ENCODE measurements at regions not wholly inside any gene's neighbourhood (a gene's known extent, or its start where the extent isn't known, plus 50 kb on each side); places are given as distances from the start of the nearest gene placed in this dataset.

- Histone ChIP-seq H3K27me3 (ENCODE audit: control insufficient read depth, insufficient read depth, low read length) (no peaks in the 10 kb centered on the region), H3K4me2 (ENCODE audit: low read depth, low read length) (no peak overlapping the region), H3K56ac (ENCODE audit: extremely low read depth, insufficient read depth, low read length) (no peak overlapping the region), H2BK20ac (ENCODE audit: low read depth, low read length) (no peak overlapping the region), H3K4ac (ENCODE audit: low read depth, low read length) (no peak overlapping the region), H2AFZ (replicated peaks; ENCODE audit: low read length, poor library complexity) (no peak overlapping the region), H3K18ac (ENCODE audit: low read depth, low read length) (no peak overlapping the region), H2BK120ac (ENCODE audit: low read depth, low read length) (no peak overlapping the region), H2AK9ac (replicated peaks; ENCODE audit: low read depth, low read length, poor library complexity) (no peak overlapping the region), H3K79me1 (ENCODE audit: low read depth in 1 of 2, low read length in 2 of 2) (no peaks in the 10 kb centered on the region), H2BK5ac (ENCODE audit: low read depth, low read length, poor library complexity, severe bottlenecking) (no peak overlapping the region), H3K36me3 (ENCODE audit: control insufficient read depth, insufficient read depth, low read length) (no peaks in the 10 kb centered on the region), H3K9ac (ENCODE audit: low read depth, low read length) (no peak overlapping the region), H3K27ac (ENCODE audit: insufficient read depth, low read length) (no peak overlapping the region), H3K4me1 (ENCODE audit: control insufficient read depth, insufficient read depth, low read length) (peaks cover 8% of the 10 kb centered on the region), H4K5ac (ENCODE audit: low read depth, low read length) (no peak overlapping the region), H4K91ac (ENCODE audit: insufficient read depth, low read depth, low read length) (no peak overlapping the region), H4K8ac (ENCODE audit: low read depth in 2 of 2, low read length in 2 of 2) (no peak overlapping the region), H3K9me1 (ENCODE audit: insufficient read depth, low read length) (0 out of 2 replicates have a peak, but pooled peaks cover 3% of the 10 kb centered on the region), H2AK5ac (ENCODE audit: low read depth, low read length) (no peak overlapping the region), H3K9me3 (ENCODE audit: control insufficient read depth, insufficient read depth, low read length) (no peaks in the 10 kb centered on the region), H3K14ac (replicated peaks; ENCODE audit: low read depth, low read length) (no peak overlapping the region), H3K23ac (ENCODE audit: low read depth, low read length) (no peak overlapping the region), H3K4me3 (ENCODE audit: insufficient read depth, low read depth, low read length) (no peak overlapping the region), H4K20me1 (ENCODE audit: insufficient read depth, low read length) (no peaks in the 10 kb centered on the region), H2BK15ac (ENCODE audit: low read depth, low read length) (no peak overlapping the region)
- TF ChIP-seq NFE2L2 (IDR thresholded peaks at IDR 0.05; ENCODE audit: low read depth, low read length) = no peak
- no peak for TF ChIP-seq RFX5 (IDR thresholded peaks at IDR 0.05; ENCODE audit: low read depth, low read length)
- TF ChIP-seq SMC3 (IDR thresholded peaks at IDR 0.05; ENCODE audit: low read depth, low read length) = no peak
- no peak for TF ChIP-seq CHD1 (IDR thresholded peaks at IDR 0.05; ENCODE audit: low read depth, low read length)
- TF ChIP-seq MAZ (IDR thresholded peaks at IDR 0.05; ENCODE audit: borderline replicate concordance, low read depth, low read length) = no peak
- TF ChIP-seq MAFK (IDR thresholded peaks at IDR 0.05; ENCODE audit: low read depth, low read length) = no peak
- no peak for TF ChIP-seq CEBPB (IDR thresholded peaks at IDR 0.05; ENCODE audit: low read depth, low read length)
- TF ChIP-seq CTCF (conservative IDR thresholded peaks at IDR 0.05; ENCODE audit: low read depth, low read length) = no peak
- TF ChIP-seq RAD21 (IDR thresholded peaks at IDR 0.05; ENCODE audit: low read length) = no peak
- no peak for TF ChIP-seq BHLHE40 (IDR thresholded peaks at IDR 0.05; ENCODE audit: low read depth, low read length)
- TF ChIP-seq RCOR1 (IDR thresholded peaks at IDR 0.05; ENCODE audit: insufficient replicate concordance, low read length) = no peak
- TF ChIP-seq POLR2A (IDR thresholded peaks at IDR 0.05; ENCODE audit: low read depth, low read length) = no peak
- TF ChIP-seq USF2 (IDR thresholded peaks at IDR 0.05; ENCODE audit: low read depth, low read length) = no peak
- TF ChIP-seq FOS (IDR thresholded peaks at IDR 0.05; ENCODE audit: low read depth, low read length) = no peak
- dilution Hi-C loops (cut with HindIII; ENCODE audit: low sequenced_read_pairs, unreplicated experiment) = no loop called here
- CTCF ChIA-PET = no interaction called here
- no CpG with 5 or more reads among the region's 2 CpGs for WGBS, 2 experiments (ENCODE audit: extremely low coverage in 2 of 2, insufficient read length in 1 of 2)
- POLR2A ChIA-PET (ENCODE audit: unreplicated experiment) = no interaction called here
- in situ Hi-C loops (cut with MboI; ENCODE audit: low sequenced_read_pairs) = no loop called here
- no TSS peak for BruUV-seq (replicated peaks)
- intact Hi-C loops (cut with micrococcal nuclease) = no loop called here
- DNase-seq (no peak), ATAC-seq (ENCODE audit: low read depth) (no peak)
These were observed 147.8 kb upstream of the MAX start for GRCh38 chr14:65250162-65250495.

All from IMR-90 (cell line).